GM19463 (cell line): ENCODE measurements at regions not wholly inside any gene's neighbourhood (a gene's known extent, or its start where the extent isn't known, plus 50 kb on each side); places are given as distances from the start of the nearest gene placed in this dataset.
"Not testable (repeated sequence)": the region's sequence is repeated elsewhere in the genome, so short reads cannot be mapped to it uniquely, and the experiment has no call there.

Experiments used
- ATAC-seq: cut with Tn5 transposase; IDR thresholded peaks from one replicate; pipeline ENCODE4 v1.9.1; 2021; ENCODE audit warnings: mild to moderate bottlenecking, moderate library complexity; ENCODE audit not compliant: unreplicated experiment

- ATAC-seq, result no peak
Measured at GRCh38 chr7:68893411-68893810, 704.9 kb upstream of the AUTS2 start.

GRCh38 chr7:68899156-68899555 is 699.1 kb upstream of the AUTS2 start:
- not testable (repeated sequence) for ATAC-seq

GRCh38 chr7:68900096-68900495 is 698.2 kb upstream of the AUTS2 start:
- ATAC-seq, result no peak

GRCh38 chr7:68904630-68905029 is 693.6 kb upstream of the AUTS2 start:
- no peak for ATAC-seq

- ATAC-seq, result no peak
Measured at GRCh38 chr7:68911754-68912153, 686.5 kb upstream of the AUTS2 start.

- ATAC-seq, result no peak
Measured at GRCh38 chr7:68914006-68914405, 684.3 kb upstream of the AUTS2 start.

GRCh38 chr7:68917041-68917651 is 681.1 kb upstream of the AUTS2 start:
- no peak for ATAC-seq

GRCh38 chr7:68918621-68919020 is 679.7 kb upstream of the AUTS2 start:
- no peak for ATAC-seq

- no peak for ATAC-seq
Measured at GRCh38 chr7:68922850-68923249, 675.4 kb upstream of the AUTS2 start.

- ATAC-seq, result no peak
Measured at GRCh38 chr7:68925241-68925640, 673.0 kb upstream of the AUTS2 start.

- ATAC-seq, result no peak
Measured at GRCh38 chr7:68929781-68930261, 668.5 kb upstream of the AUTS2 start.

- ATAC-seq, result no peak
Measured at GRCh38 chr7:68936471-68937035, 661.7 kb upstream of the AUTS2 start.

GRCh38 chr7:68938151-68938550 is 660.1 kb upstream of the AUTS2 start:
- no peak for ATAC-seq

GRCh38 chr7:68943786-68944185 is 654.5 kb upstream of the AUTS2 start:
- no peak for ATAC-seq

- ATAC-seq, result no peak
Measured at GRCh38 chr7:68955656-68956055, 642.6 kb upstream of the AUTS2 start.

- ATAC-seq, result no peak
Measured at GRCh38 chr7:68958571-68958970, 639.7 kb upstream of the AUTS2 start.

GRCh38 chr7:68963552-68963951 is 634.7 kb upstream of the AUTS2 start:
- no peak for ATAC-seq

GRCh38 chr7:68964060-68964459 is 634.2 kb upstream of the AUTS2 start:
- ATAC-seq, result no peak

GRCh38 chr7:68965351-68965750 is 632.9 kb upstream of the AUTS2 start:
- ATAC-seq, result no peak

GRCh38 chr7:68967598-68967997 is 630.7 kb upstream of the AUTS2 start:
- ATAC-seq, result no peak

- ATAC-seq, result no peak
Measured at GRCh38 chr7:68969571-68969970, 628.7 kb upstream of the AUTS2 start.

- no peak for ATAC-seq
Measured at GRCh38 chr7:68971634-68972340, 626.5 kb upstream of the AUTS2 start.
